PC-9 (cell line): ENCODE measurements at regions not wholly inside any gene's neighbourhood (a gene's known extent, or its start where the extent isn't known, plus 50 kb on each side); places are given as distances from the start of the nearest gene placed in this dataset.

Experiments used
- BruUV-seq: library from RNA; stranded (reverse); fragments of 400-500 nt; replicated peaks from 2 replicates; lab custom pipeline; 2021; lab: Mats Ljungman, UMichigan
- CTCF ChIA-PET: fragments of 300-600 bp; sonication (Branson Sonifier 250); formaldehyde crosslinking; loops from one replicate; lab custom pipeline; 2022; ENCODE audit warnings: antibody characterized with exemption; lab: Charles Lee
- POLR2A ChIA-PET: fragments of 300-600 bp; sonication (Branson Sonifier 250); formaldehyde crosslinking; loops from one replicate; lab custom pipeline; 2022; ENCODE audit warnings: antibody characterized with exemption; ENCODE audit not compliant: unreplicated experiment; lab: Charles Lee
- DNase-seq, 2 experiments: peaks; one replicate each; pipeline versions ENCODE4 v3.0.0 to v3.0.0-alpha.2; 2015 to 2022; ENCODE audit warnings: mixed read lengths in 1 of 2
- H2AFZ ChIP-seq: fragments of 200-600 bp; sonication (generic); 2 replicates; pipeline ENCODE4 v1.8.1; 2017; ENCODE audit warnings: antibody characterized with exemption
- H3F3A ChIP-seq: fragments of 200-600 bp; sonication (generic); 2 replicates; pipeline ENCODE4 v1.8.1; 2017; ENCODE audit warnings: antibody characterized with exemption, mild to moderate bottlenecking, low read depth; ENCODE audit not compliant: insufficient read depth
- H3K27ac ChIP-seq: fragments of 200-600 bp; sonication (generic); 2 replicates; pipeline ENCODE4 v1.6.1; 2016; ENCODE audit warnings: mixed run types
- H3K27me3 ChIP-seq: fragments of 200-600 bp; sonication (generic); 2 replicates; pipeline ENCODE4 v1.6.1; 2016; ENCODE audit warnings: low read depth, mixed run types; ENCODE audit not compliant: insufficient read depth
- H3K36me3 ChIP-seq: fragments of 200-600 bp; sonication (generic); 2 replicates; pipeline ENCODE4 v1.6.1; 2016; ENCODE audit warnings: low read depth, mixed run types
- H3K4me1 ChIP-seq: fragments of 200-600 bp; sonication (generic); replicated peaks from 2 replicates; pipeline ENCODE4 v1.6.1; 2016; ENCODE audit warnings: mixed run types; ENCODE audit not compliant: insufficient read depth
- H3K4me2 ChIP-seq: fragments of 200-600 bp; sonication (generic); 2 replicates; pipeline ENCODE4 v1.6.1; 2017; ENCODE audit warnings: mixed run types
- H3K4me3 ChIP-seq: fragments of 200-600 bp; sonication (generic); 2 replicates; pipeline ENCODE4 v1.6.1; 2016; ENCODE audit warnings: mixed run types
- H3K79me2 ChIP-seq: fragments of 200-600 bp; sonication (generic); 2 replicates; pipeline ENCODE4 v1.6.1; 2017; ENCODE audit warnings: low read depth, mixed run types
- H3K9me2 ChIP-seq: fragments of 200-600 bp; sonication (generic); 2 replicates; pipeline ENCODE4 v1.8.1; 2017; ENCODE audit warnings: mild to moderate bottlenecking; ENCODE audit not compliant: insufficient read depth
- H3K9me3 ChIP-seq: fragments of 200-600 bp; sonication (generic); 2 replicates; pipeline ENCODE4 v1.8.1; 2016; ENCODE audit warnings: low read depth; ENCODE audit not compliant: insufficient read depth
- H4K20me1 ChIP-seq: fragments of 200-600 bp; sonication (generic); 2 replicates; pipeline ENCODE4 v1.8.1; 2017; ENCODE audit not compliant: insufficient read depth
- CTCF ChIP-seq: fragments of 200-600 bp; sonication (generic); conservative IDR thresholded peaks from 2 replicates; pipeline ENCODE4 v1.6.1; 2017; ENCODE audit warnings: mixed run types, antibody characterized with exemption, mild to moderate bottlenecking, moderate library complexity
- EZH2 ChIP-seq: fragments of 200-600 bp; sonication (generic); IDR thresholded peaks from 2 replicates; pipeline ENCODE4 v1.8.0; 2017; ENCODE audit warnings: antibody characterized with exemption, low read depth
- intact Hi-C: fragments of 100-400 bp; cut with micrococcal nuclease; formaldehyde crosslinking; loops from one replicate; pipeline ENCODE4 v1.10.0; 2022; ENCODE audit not compliant: unreplicated experiment

- peak overlapping the region; percentile 39; the same call in 1 of the 2 replicates for H3K4me3 ChIP-seq
- no TSS peak for BruUV-seq
- no peak for DNase-seq
- H3K4me2 ChIP-seq: peak overlapping the region; percentile 54
- ChIA-PET POLR2A (no interaction called here), CTCF (interaction anchor here (0.5 to 0.6 kb wide), 2 partner anchors 118 to 399 kb away, joined by 4 to 8 read pairs; no protein-coding TSS in a partner anchor)
- no peaks in the 10 kb centered on the region for H3K27me3 ChIP-seq
- no peaks in the 10 kb centered on the region for H3K79me2 ChIP-seq
- H3K9me2 ChIP-seq: no peaks in the 10 kb centered on the region
- H3K9me3 ChIP-seq: no peaks in the 10 kb centered on the region
- no peaks in the 10 kb centered on the region for H3K4me1 ChIP-seq
- no peaks in the 10 kb centered on the region for H4K20me1 ChIP-seq
- H2AFZ ChIP-seq: peak overlapping the region; percentile 71; the same call in 1 of the 2 replicates
- no peaks in the 10 kb centered on the region for H3F3A ChIP-seq
- no peaks in the 10 kb centered on the region for H3K36me3 ChIP-seq
- intact Hi-C loops: no loop called here
- no peak overlapping the region for H3K27ac ChIP-seq
- TF ChIP-seq EZH2 (no peak), CTCF (no peak)
Measured at GRCh38 chr3:67781871-67782270, 127.5 kb upstream of the SUCLG2 start.

GRCh38 chr3:67781218-67781617 is 126.8 kb upstream of the SUCLG2 start:
- H4K20me1 ChIP-seq: no peaks in the 10 kb centered on the region
- no peaks in the 10 kb centered on the region for H3K79me2 ChIP-seq
- DNase-seq: peak in 1 of 2 experiments; percentile 7
- no peak overlapping the region for H3K27ac ChIP-seq
- H3K4me2 ChIP-seq: peak overlapping the region; percentile 54
- ChIA-PET POLR2A (interaction anchor here (0.6 kb wide), 1 partner anchor 1360 kb away, joined by 4 read pairs; no protein-coding TSS in a partner anchor), CTCF (no interaction called here)
- H3K27me3 ChIP-seq: no peaks in the 10 kb centered on the region
- no peaks in the 10 kb centered on the region for H3F3A ChIP-seq
- H3K9me3 ChIP-seq: no peaks in the 10 kb centered on the region
- H2AFZ ChIP-seq: peak overlapping the region; percentile 71; the same call in 1 of the 2 replicates
- H3K4me1 ChIP-seq: no peaks in the 10 kb centered on the region
- H3K36me3 ChIP-seq: no peaks in the 10 kb centered on the region
- H3K4me3 ChIP-seq: peak overlapping the region; percentile 39; the same call in 1 of the 2 replicates
- intact Hi-C loops: no loop called here
- no TSS peak for BruUV-seq
- TF ChIP-seq EZH2: no peak
- TF ChIP-seq CTCF: no peak
- H3K9me2 ChIP-seq: no peaks in the 10 kb centered on the region

GRCh38 chr3:67774676-67775075 is 120.3 kb upstream of the SUCLG2 start:
- H3K79me2 ChIP-seq: no peaks in the 10 kb centered on the region
- no peaks in the 10 kb centered on the region for H3K9me2 ChIP-seq
- H3K36me3 ChIP-seq: no peaks in the 10 kb centered on the region
- intact Hi-C loops: no loop called here
- BruUV-seq: no TSS peak
- no peaks in the 10 kb centered on the region for H4K20me1 ChIP-seq
- H2AFZ ChIP-seq: no peak overlapping the region
- H3K9me3 ChIP-seq: no peaks in the 10 kb centered on the region
- ChIA-PET CTCF (no interaction called here), POLR2A (no interaction called here)
- H3K27me3 ChIP-seq: no peaks in the 10 kb centered on the region
- H3K27ac ChIP-seq: no peak overlapping the region
- no peak overlapping the region for H3K4me3 ChIP-seq
- no peak overlapping the region for H3K4me2 ChIP-seq
- TF ChIP-seq CTCF (no peak), EZH2 (no peak)
- no peaks in the 10 kb centered on the region for H3F3A ChIP-seq
- no peak for DNase-seq
- no peaks in the 10 kb centered on the region for H3K4me1 ChIP-seq
